HT-29 (cell line): ENCODE measurements at regions not wholly inside any gene's neighbourhood (a gene's known extent, or its start where the extent isn't known, plus 50 kb on each side); places are given as distances from the start of the nearest gene placed in this dataset.

Source experiments
- DNase-seq: peaks from one replicate; pipeline ENCODE4 v3.0.0-alpha.2; 2015; ENCODE audit warnings: low spot score

DNA sequence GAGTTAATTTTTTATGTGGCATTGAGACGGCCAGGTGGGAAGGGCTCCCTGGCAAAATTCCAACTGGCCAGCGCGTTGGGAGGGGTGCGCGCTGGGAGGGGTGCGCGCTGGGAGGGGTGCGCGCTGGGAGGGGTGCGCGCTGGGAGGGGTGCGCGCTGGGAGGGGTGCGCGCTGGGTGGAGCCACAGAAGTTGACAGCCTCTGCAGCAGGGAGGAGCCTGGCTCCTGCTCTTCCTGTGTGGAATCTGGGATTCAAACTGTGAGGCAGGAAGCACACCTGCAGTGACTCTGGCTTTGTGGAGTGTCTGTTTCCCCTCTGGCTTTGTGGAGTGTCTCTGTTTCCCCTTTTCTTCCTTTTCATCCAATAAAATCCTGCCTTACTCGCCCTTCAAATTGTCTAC, 147.9 kb upstream of the CBLN2 start:
- no peak for DNase-seq

DNA sequence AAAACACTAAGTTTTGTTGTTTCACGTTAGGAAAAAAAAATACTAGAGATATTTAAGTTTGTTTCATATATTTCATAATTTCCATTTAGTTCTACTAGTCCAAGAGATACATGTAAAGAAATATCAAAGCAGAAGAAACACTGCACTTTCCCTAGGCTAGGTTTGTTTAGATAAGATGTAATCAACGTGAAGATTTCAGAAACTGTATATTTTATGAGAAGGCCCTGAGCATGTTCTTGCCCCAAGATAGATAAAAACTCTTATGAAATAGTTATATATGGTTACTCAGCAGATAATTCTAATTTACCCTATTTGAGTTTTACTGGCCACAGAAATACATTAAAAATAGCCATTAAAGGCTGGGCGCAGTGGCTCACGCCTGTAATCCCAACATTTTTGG, 143.6 kb upstream of the CBLN2 start:
- DNase-seq, result no peak

DNA sequence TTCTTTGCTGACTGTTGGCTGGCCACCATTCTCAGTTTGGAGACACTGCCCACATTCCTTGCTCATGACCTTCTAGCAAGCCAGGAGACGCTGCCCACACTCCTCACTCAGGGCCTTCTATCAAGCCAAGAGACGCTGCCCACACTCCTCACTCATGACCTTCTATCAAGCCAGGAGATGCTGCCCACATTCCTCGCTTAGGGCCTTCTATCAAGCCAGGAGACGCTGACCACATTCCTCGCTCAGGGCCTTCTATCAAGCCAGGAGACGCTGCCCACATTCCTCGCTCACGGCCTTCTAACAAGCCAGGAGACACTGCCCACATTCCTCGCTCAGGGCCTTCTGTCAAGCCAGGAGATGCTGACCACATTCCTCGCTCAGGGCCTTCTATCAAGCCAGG, 131.3 kb upstream of the CBLN2 start:
- no peak for DNase-seq

DNA sequence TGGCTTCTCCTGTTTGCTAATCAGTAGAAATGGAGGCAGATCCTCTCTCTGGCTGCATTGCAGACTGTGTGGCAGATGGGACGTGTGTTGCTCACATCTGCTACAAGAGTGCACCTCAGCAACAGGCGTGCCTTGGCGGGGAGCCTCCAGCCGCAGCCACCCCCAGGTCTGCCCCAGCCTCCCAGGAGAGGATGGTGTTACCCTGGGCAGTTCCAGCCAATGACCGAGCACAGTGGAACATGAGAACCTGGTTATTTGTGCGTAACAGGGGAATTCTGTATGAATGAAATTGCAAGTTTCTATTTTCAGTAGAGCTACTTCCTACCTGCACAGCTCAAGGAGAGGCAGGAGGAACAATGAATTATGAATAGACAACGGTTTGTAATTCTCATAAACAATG, 130.6 kb upstream of the CBLN2 start:
- DNase-seq, result no peak

DNA sequence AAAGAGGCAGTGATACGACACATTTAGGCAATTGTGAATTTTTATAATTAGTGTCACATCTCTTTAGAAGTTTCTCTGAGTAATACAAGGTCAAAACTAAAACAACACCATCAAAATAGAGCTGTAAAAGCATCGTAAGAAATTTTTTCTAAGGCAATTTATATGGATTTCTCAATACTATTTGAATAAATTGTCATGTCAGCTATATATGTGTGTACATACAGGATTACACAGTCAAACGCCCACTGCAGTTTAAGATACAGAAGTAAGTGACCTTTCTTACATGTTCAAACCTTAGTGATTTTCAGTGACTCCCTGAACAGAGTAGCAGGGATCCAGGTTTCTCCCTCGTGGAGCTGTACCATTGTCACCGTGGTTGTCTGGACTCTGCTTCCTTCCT, 129.1 kb upstream of the CBLN2 start:
- DNase-seq, result no peak

DNA sequence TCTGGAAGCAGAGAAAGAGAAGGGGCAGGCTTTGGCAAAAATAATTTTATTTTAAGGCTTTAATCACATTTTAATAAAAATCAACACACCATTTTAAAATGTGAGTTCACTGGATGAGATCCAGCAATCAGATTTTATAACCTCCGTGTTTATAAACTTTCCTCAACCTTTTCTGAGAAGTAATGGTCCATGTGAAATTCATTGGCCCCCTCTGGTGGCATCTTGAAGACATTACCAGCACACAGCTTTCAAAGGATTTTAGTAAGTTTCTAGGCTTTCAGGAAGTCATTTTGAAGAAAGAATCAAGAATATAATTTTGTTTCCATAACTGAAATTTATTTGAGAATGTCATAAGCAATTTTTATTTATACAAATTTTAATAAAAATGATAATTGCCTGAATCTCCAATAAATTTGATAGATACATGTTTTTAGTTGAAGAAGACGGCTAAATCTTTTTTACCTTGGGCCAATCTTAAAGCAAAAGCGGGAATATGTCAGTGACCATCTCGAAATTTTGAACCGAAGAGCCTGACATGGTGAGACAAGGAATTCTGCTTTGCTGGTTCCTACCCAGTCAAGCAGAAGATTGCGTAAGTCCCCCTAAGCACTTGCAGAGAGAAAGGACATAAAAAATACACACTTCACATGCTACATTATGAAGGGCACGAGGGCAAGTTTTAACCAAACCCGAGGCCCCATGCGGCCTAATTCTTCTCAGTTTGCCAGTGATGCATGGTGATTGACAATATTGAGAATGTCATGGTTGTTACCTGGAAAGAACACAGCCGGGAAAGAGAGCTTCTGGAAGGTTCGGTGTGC, 128.4 kb upstream of the CBLN2 start:
- DNase-seq, result peak; percentile 54

DNA sequence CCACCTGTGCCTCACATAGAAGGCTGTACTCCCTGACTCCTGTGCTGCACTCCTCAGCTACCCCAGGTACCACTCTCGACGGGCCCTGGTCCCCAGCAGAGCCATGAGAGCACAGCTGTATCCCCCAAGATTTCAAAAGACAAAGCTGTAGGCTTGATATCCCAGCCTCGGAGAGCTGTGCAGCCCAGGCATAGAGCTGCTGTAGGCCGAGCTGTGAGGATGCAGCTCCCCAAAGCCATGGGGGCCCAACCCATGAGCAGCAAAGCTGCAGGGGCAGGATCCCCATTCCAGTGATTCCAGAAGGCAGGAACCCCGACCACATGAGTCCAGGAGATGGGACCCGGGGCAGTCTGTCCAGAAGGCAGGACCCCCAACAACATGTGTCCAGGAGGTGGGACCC, 123.8 kb upstream of the CBLN2 start:
- DNase-seq, result no peak

DNA sequence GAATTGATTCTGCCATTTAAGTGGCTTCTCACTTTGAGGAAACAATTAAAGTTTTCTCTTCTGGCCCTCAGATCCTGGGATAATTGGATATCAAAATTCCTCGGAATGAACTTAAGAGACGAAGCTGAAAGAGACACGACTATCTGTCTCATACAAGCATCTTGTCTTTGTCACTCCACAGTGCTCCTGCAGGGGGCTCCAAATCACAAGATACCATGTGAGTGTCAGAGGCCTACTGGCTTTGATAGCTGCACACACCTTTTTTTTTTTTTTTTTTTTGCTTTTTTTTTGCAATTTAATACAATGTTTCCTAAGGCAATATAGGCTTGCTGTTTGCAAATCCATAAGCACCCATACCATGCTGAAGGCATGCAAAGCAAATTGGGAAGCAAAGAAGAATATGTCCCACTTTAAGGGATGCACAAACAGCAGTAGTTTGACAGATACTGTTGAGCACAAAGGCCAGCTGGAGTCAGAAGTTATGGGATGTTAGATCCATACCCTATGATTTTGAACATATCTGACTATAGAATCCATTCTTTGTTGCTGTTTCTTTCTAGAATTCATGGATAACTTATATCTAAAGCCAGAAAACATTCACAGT, 109.0 kb upstream of the CBLN2 start:
- peak; percentile 65 for DNase-seq

DNA sequence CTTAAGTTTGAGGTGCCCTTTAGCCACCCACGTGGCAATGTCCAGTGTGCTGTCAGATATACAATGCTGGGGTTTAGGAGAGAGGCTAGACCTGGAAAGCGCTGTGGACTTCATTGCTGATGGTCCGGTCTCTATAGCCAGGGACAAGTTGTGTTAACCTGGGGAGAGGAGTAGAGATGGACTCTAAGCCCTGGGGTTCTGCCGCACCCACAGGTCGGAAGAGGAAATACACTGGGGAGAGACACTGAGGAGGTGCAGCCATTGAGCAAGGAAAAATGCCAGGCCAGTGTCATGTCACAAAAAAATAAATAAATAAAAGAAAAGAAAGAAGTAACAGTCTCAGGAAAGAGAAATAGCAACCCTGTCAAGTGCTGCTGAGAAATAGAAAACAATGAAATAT, 106.9 kb upstream of the CBLN2 start:
- no peak for DNase-seq

DNA sequence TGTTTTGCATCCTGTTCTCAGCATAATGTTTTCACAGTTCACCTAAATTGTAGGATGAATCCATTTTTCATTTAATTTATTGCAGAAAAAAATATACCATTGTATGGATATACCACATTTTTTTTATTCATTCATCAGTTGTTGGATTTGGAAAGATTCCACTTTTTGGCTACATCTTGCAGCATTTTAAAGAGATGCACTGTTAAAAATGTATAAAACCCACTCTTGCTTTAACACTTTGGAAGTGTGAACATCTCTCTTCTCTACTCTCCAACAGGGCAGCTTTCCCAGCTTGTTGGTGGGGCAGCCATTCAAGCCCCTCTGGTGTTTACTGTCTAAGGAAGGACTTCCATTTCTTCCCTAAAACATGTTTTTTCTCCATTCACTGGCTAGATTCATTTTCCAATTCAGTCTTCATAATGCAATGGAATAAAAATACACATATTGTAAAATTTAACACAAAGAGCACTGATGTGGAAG, 104.4 kb upstream of the CBLN2 start:
- DNase-seq, result no peak

DNA sequence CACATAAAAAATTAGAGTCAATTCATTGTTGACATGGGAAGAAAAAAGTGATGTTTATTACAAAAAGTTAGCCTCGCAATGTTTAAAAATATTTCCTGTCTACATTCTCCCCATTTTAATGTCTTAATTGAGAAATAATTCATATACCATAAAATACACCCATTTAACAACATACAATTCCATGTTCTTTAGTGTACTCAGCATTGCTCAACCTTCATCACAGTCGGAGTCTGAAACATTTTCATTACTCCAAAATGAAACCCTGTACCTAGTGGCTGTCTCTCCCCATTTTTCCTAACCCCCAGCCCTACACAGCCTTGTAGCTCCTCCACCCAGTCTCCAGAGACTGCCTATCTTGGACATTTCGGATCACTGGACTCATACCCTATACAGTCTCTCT, 103.9 kb upstream of the CBLN2 start:
- no peak for DNase-seq

DNA sequence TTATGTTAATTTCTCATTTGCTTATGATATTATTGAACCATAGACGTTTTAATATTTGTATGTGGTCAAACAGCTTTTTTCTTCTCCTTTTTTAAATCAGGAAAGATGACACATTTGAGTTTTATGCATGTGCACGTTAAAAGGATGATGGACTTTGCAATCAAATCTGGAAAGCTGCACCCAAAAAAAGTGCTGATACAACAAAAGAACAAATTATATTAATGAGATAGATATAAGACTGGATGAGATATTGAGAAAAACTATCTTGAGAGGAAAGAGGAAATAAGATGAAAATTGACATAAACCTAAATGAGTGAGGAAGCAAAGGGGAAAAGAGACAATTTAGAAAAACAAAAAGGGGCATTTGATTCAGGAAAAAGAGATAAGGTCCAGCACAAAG, 96.4 kb upstream of the CBLN2 start:
- no peak for DNase-seq

DNA sequence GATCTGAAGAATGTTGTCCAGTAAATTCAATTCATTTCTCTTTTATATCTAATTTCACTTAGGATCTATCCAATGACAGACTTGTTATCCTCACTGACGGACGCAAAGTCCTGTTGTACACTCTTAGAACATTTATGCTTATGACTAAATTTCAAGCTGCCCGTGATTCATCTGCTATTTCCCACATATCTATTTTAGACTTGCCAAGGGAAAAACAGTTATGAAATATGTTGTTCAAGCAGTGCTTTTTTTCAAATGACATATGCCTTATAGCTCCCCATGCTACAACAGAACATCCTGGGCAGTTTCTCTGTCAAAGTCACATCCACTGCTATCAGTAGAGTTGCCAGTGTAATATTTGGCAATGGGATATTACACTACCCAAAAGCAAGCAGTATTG, 94.2 kb upstream of the CBLN2 start:
- no peak for DNase-seq

DNA sequence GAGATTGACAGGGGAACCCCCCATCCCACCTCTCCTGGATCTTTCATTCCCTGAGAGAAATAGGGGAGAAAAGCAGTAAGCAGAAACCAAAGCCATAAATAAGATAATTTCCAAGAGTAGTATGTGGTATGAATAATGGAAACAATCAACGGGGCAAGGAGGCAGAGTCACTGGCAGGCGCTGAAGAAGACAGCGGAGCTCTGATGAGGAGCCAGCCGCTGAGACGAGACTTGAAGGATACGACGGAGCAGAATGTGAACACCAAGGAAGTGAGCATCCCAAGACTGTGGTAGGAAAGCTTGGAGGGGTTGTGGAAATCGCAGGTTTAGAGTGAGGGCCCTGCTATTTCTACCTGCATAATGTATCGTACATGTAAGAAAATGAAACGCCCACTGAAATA, 93.6 kb upstream of the CBLN2 start:
- no peak for DNase-seq

DNA sequence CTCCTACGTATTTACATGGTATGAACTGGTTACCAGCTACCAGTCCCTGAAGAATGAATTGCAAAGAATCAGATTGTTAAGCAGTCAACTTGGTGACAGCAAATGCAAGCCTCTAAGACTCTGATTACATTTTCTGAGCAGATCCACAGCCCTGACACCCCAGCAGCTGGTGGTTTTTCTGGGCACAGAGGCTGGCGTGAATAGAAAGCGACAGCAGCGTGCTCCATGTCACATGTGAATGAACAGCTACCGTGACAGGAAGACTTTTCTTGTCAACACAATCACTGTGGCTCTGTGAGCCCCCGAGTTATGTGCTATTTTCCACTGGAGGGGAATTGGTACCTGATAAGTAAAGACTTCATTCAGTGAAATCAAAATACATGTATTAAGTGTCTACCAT, 93.2 kb upstream of the CBLN2 start:
- DNase-seq, result no peak

DNA sequence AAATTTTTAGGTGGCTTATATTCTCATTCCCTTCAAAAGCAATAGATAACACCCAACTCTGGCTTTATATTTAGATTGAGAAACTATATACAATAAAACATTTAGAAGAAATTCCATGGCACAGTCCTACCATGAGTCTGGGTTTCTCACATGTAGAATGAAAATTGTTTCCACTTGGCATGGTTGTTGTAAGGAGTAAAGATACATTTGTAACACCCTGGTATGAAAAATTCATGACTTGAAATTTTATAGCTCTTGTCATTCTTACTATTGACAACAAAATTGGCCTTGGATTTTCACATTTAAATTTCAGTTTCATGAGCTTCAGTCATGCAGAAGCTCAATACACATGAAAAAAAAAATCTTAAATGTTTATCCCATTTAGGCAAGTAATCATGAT, 92.5 kb upstream of the CBLN2 start:
- DNase-seq, result no peak

DNA sequence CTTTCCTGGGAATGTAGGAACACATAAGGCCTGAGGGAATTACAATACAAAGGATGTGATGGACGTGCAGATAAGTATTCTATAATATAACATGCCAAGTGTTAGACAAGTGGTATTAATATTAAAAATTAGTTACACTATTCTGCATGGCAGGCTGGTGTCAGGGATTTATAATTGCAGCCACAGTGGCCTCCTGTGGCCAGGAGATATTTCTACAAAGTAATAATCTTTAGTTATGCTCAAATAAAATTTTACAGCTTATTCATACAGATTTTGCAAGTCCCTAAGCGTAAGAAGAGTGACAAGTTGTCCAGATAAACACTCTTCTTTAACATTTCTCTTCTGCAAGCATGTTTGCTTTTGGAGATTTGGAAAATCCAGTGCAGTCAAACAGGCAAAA, 90.4 kb upstream of the CBLN2 start:
- DNase-seq, result no peak

DNA sequence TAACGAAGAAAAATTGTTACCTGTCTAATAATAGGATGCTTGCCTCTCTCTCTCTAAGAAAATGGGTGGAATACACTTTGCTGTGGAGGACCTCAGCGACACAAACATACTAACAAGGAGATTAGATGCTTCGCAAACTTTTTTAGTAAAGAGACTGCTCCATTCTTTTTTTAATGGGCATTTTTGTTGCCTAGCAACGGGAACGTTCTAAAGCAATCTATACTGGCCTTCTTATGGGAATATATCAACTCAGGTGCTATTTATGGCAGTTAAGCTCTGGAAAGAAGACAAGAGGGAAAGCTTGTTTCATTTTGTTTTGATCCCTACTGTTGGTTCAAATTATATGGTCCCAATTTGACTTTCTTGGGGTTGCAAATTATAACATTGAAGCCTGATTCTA, 86.8 kb upstream of the CBLN2 start:
- no peak for DNase-seq

DNA sequence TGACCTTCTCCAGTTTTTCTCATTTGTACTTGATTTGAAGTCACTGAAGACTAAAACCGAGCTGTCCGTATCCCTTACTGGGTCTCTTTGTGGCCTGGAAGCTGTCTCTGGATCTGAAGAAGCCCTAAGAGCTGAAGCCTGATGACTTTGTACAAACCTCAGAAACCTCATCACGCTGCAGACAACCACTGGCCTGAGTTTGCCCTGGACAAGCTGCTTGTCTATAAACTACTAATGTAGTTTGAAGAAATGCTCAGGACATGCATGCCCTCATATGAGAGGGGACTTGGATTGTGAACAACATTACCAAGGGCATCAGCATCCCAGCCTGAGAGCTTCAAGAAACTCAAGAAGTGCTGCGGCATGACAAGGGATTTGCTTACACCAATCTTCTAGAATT, 79.3 kb upstream of the CBLN2 start:
- DNase-seq, result no peak

DNA sequence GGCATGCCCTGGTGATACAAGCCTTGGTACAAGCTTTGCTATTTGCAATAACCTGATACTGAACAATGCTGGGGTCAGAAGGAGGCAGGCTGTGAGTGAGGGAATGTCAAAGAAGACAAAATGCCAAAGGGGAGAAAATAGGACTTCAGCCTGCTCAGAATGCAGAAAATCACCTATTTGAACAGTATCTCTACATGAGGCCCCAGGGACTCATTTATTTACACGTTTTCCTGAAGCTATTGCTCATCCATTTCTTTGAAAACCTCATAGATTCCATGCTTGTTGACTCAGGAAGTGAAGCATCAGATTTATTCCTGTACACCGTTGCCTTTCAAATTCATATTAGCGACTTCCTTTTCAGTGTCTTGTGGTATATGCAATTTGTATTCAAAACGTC, 69.4 kb upstream of the CBLN2 start:
- no peak for DNase-seq

DNA sequence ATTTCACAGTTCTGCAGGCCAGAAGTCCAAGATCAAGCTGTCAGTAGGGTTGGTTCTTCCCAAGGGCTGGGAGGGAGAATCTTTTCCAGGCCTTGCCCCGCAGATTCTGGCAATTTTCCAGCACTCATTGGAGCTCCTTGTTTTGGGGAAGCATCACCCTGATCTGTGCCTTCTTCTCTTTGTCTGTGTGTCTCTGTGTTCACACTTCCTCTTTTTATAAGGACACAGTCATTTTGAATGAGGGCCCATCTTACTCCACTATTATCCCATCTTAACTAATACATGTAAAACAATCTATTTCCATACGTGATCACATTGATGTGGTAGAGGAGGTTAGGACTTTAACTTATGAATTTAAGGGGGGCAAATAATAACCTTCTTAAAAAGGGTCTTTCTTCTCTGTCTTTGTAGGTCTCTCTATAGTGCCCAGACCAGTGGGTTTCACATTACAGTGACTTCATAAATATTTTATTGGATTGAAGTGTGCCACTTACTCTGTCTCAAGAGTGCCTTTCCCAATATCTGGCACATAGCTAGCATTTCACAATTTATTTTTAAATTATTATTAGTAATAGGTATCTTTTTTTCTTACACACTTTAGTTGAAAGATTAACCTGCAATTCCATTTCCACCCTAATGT, 68.9 kb upstream of the CBLN2 start:
- DNase-seq, result no peak

DNA sequence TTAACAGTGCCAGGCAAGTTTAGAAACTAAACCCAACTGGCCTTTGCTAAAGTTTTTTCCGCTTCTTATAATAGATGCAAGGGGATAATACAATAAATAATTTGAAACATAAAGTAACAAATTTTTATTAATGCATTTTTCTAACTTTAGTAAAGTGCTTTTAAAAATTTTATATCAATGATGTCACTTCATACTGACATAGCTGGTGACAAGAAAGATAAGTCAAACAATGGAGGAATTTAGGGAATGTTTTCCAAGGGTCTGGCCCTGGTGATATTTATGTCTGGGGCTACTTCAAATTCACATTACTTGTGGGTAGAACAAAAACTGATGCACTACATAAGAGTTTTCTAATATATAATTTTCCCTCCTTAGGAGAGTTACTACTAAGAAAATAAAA, 61.2 kb upstream of the CBLN2 start:
- no peak for DNase-seq

DNA sequence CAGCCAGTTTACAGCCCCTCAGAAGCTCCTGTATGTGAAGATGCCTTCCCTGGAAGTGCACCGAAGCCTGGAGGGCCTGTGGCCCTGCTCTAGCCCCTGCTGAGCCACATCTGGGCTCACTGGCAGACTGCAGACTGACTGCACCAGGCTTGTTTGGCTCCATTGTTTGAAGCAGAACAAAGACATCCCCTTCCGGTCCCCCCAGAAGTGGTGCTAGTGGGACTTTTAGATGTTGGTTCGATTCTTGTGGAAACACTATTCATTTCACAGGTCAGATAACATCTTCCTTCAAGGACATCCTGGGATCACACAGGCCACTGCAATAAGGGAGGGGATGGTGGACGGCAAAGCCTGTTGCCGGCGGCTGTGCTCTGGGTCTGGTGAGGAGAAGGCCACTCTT, 57.8 kb upstream of the CBLN2 start:
- DNase-seq, result no peak
